ENCODE measurements at regions not wholly inside any gene's neighbourhood (a gene's known extent, or its start where the extent isn't known, plus 50 kb on each side); places are given as distances from the start of the nearest gene placed in this dataset.

GRCh38 chr7:123296965-123297364 is 97.2 kb upstream of the SLC13A1 start:
- TF ChIP-seq, protein P1, sequence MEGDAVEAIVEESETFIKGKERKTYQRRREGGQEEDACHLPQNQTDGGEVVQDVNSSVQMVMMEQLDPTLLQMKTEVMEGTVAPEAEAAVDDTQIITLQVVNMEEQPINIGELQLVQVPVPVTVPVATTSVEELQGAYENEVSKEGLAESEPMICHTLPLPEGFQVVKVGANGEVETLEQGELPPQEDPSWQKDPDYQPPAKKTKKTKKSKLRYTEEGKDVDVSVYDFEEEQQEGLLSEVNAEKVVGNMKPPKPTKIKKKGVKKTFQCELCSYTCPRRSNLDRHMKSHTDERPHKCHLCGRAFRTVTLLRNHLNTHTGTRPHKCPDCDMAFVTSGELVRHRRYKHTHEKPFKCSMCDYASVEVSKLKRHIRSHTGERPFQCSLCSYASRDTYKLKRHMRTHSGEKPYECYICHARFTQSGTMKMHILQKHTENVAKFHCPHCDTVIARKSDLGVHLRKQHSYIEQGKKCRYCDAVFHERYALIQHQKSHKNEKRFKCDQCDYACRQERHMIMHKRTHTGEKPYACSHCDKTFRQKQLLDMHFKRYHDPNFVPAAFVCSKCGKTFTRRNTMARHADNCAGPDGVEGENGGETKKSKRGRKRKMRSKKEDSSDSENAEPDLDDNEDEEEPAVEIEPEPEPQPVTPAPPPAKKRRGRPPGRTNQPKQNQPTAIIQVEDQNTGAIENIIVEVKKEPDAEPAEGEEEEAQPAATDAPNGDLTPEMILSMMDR (IDR thresholded peaks at IDR 0.05; ENCODE audit: poor library complexity): no peak
- no peak for TF ChIP-seq EZH2phosphoT487 (IDR thresholded peaks at IDR 0.05; ENCODE audit: low read depth, severe bottlenecking, unreplicated experiment)
